C4-2B (cell line): ENCODE measurements at regions not wholly inside any gene's neighbourhood (a gene's known extent, or its start where the extent isn't known, plus 50 kb on each side); places are given as distances from the start of the nearest gene placed in this dataset.

Experiments
- H3K27ac ChIP-seq: fragments of 450-650 bp; 2 replicates; pipeline ENCODE4 v1.5.1; 2017
- CTCF ChIP-seq: fragments of 450-650 bp; conservative IDR thresholded peaks from 2 replicates; pipeline ENCODE4 v1.5.1; 2017; ENCODE audit warnings: mild to moderate bottlenecking
- ZFX ChIP-seq: fragments of 450-650 bp; IDR thresholded peaks from 2 replicates; pipeline ENCODE4 v1.6.1; 2017

- peak overlapping the region; percentile 53; the same call in 1 of the 2 replicates for H3K27ac ChIP-seq
- TF ChIP-seq CTCF (no peak), ZFX (no peak)
These were observed 322.3 kb downstream of the DLEU7 start for GRCh38 chr13:50521006-50521830.

GRCh38 chr13:50521831-50522149 lies 321.7 kb downstream of the DLEU7 start:
- H3K27ac ChIP-seq, result peak overlapping the region; percentile 53; the same call in 1 of the 2 replicates
- TF ChIP-seq ZFX (no peak), CTCF (no peak)

DNA sequence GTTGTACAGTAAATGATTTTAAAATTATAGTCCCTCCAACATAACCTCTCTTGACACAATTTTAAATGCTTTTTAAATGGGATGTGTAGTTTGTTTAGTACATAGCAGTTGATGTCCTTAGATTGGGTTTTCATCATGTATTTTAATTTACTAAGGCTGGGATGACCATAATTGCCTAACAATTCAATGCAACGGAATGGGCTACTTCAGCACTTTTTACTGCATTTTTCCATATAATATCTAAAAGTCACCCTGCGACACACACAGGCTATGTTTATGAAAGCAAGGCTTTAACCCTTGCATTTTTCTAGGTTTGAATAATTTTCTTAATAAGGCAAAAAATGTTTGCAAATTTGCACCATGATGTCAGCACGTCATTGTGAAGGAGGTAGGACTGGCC lies 321.0 kb downstream of the DLEU7 start:
- TF ChIP-seq CTCF (no peak), ZFX (no peak)
- no peak overlapping the region; the same call in 1 of the 2 replicates for H3K27ac ChIP-seq

DNA sequence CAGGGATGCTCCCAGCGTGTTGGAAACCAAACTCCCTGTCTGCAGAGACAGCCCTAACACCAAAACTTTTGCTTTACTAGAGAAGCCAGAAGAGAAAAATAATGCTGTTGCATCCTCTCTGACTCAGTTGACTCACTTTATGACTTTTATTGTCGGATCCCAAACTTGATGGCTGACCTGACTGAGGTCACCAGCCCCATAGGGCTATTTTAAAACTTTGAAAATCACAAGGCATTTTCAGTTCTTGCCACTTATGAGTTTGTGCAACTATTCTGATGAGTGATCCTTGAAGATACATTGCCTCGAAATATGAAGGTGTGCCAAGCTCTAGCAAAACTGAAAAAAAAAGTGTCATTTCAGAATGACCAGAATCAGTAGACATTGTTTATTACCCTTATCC lies 320.2 kb downstream of the DLEU7 start:
- TF ChIP-seq ZFX (no peak), CTCF (no peak)
- H3K27ac ChIP-seq, result no peak overlapping the region; the same call in 1 of the 2 replicates

- H3K27ac ChIP-seq, result no peak overlapping the region
- TF ChIP-seq CTCF (no peak), ZFX (no peak)
These were observed 318.9 kb downstream of the DLEU7 start for GRCh38 chr13:50524560-50524959.

GRCh38 chr13:50526661-50527071 lies 316.8 kb downstream of the DLEU7 start:
- no peak for TF ChIP-seq CTCF
- no peak for TF ChIP-seq ZFX
- no peak overlapping the region for H3K27ac ChIP-seq

DNA sequence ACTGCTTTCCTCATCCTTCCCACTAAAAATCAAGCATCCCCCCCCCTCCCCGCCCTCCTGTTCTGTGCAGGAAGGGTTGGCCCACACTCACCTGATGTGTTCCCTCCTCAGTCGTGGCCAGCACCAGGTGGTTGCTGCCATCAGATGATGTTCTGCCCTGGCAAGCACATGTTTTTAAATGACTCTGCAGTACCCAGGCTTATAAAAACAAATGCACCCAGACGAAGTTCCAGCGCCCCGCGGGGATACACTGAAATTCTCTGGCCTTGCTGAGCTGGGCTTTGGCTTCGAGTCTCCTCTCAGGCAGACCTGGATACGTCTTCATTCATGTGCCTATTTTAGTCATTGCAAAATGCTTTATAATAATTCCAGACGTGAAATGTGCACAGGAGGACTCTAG lies 316.3 kb downstream of the DLEU7 start:
- no peak overlapping the region for H3K27ac ChIP-seq
- no peak for TF ChIP-seq ZFX
- TF ChIP-seq CTCF, result no peak
